Activated CD8-positive, alpha-beta memory T cell treated with anti-CD3 and anti-CD28 coated beads, Interleukin-2, amount 50 U/mL, for 1 hour (primary cell): ENCODE measurements at regions not wholly inside any gene's neighbourhood (a gene's known extent, or its start where the extent isn't known, plus 50 kb on each side); places are given as distances from the start of the nearest gene placed in this dataset.

Source experiments
- DNase-seq: peaks from one replicate; pipeline ENCODE4 v3.0.0-alpha.2; 2020; ENCODE audit errors: extremely low read depth

- no peak for DNase-seq
These were observed 539.8 kb upstream of the SLIT2 start for GRCh38 chr4:19711871-19712270.

- DNase-seq = no peak
These were observed 543.8 kb upstream of the SLIT2 start for GRCh38 chr4:19707876-19708275.

- DNase-seq = no peak
These were observed 548.3 kb upstream of the SLIT2 start for GRCh38 chr4:19703391-19703790.

- no peak for DNase-seq
These were observed 550.7 kb upstream of the SLIT2 start for GRCh38 chr4:19700992-19701391.

- DNase-seq = no peak
These were observed 552.7 kb upstream of the SLIT2 start for GRCh38 chr4:19698961-19699360.

- no peak for DNase-seq
These were observed 556.9 kb upstream of the SLIT2 start for GRCh38 chr4:19694812-19695211.

- DNase-seq = no peak
These were observed 557.7 kb upstream of the SLIT2 start for GRCh38 chr4:19693936-19694570.

- DNase-seq = no peak
These were observed 562.2 kb upstream of the SLIT2 start for GRCh38 chr4:19689511-19689910.

GRCh38 chr4:19686456-19686855 is 565.2 kb upstream of the SLIT2 start:
- DNase-seq = no peak

- DNase-seq = no peak
These were observed 567.6 kb upstream of the SLIT2 start for GRCh38 chr4:19684084-19684483.

GRCh38 chr4:19683426-19683825 is 568.3 kb upstream of the SLIT2 start:
- no peak for DNase-seq

GRCh38 chr4:19677211-19677610 is 574.5 kb upstream of the SLIT2 start:
- DNase-seq = no peak

GRCh38 chr4:19675172-19675811 is 576.4 kb upstream of the SLIT2 start:
- no peak for DNase-seq

- DNase-seq = no peak
These were observed 592.6 kb upstream of the SLIT2 start for GRCh38 chr4:19659101-19659500.

- DNase-seq = no peak
These were observed 593.8 kb upstream of the SLIT2 start for GRCh38 chr4:19657856-19658255.

GRCh38 chr4:19655666-19656065 is 596.0 kb upstream of the SLIT2 start:
- no peak for DNase-seq

GRCh38 chr4:19650903-19651864 is 600.5 kb upstream of the SLIT2 start:
- DNase-seq = no peak

- no peak for DNase-seq
These were observed 606.1 kb upstream of the SLIT2 start for GRCh38 chr4:19645589-19645988.

- DNase-seq = no peak
These were observed 615.3 kb upstream of the SLIT2 start for GRCh38 chr4:19636451-19636850.

- no peak for DNase-seq
These were observed 619.9 kb upstream of the SLIT2 start for GRCh38 chr4:19631814-19632213.

GRCh38 chr4:19623866-19624265 is 627.8 kb upstream of the SLIT2 start:
- DNase-seq = no peak

- no peak for DNase-seq
These were observed 636.5 kb upstream of the SLIT2 start for GRCh38 chr4:19615086-19615689.
